Neuron (in vitro differentiated cells): ENCODE measurements at regions not wholly inside any gene's neighbourhood (a gene's known extent, or its start where the extent isn't known, plus 50 kb on each side); places are given as distances from the start of the nearest gene placed in this dataset.

Experiments
- H2AFZ ChIP-seq: one replicate; pipeline ENCODE4 v1.6.1; 2013; ENCODE audit warnings: low read depth, mild to moderate bottlenecking, inconsistent platforms, low read length, moderate library complexity
- H3K27me3 ChIP-seq: one replicate; pipeline ENCODE4 v1.6.1; 2013; ENCODE audit warnings: low read length; ENCODE audit not compliant: insufficient read depth
- H3K36me3 ChIP-seq: one replicate; pipeline ENCODE4 v1.6.1; 2013; ENCODE audit warnings: low read length; ENCODE audit not compliant: insufficient read depth
- H3K4me1 ChIP-seq: one replicate; pipeline ENCODE4 v1.6.1; 2013; ENCODE audit warnings: low read length; ENCODE audit not compliant: insufficient read depth
- H3K4me3 ChIP-seq: 2 replicates; pipeline ENCODE4 v1.5.1; 2013; ENCODE audit warnings: mild to moderate bottlenecking, low read length, moderate library complexity
- H3K9me3 ChIP-seq: one replicate; pipeline ENCODE4 v1.6.1; 2013; ENCODE audit warnings: low read length

DNA sequence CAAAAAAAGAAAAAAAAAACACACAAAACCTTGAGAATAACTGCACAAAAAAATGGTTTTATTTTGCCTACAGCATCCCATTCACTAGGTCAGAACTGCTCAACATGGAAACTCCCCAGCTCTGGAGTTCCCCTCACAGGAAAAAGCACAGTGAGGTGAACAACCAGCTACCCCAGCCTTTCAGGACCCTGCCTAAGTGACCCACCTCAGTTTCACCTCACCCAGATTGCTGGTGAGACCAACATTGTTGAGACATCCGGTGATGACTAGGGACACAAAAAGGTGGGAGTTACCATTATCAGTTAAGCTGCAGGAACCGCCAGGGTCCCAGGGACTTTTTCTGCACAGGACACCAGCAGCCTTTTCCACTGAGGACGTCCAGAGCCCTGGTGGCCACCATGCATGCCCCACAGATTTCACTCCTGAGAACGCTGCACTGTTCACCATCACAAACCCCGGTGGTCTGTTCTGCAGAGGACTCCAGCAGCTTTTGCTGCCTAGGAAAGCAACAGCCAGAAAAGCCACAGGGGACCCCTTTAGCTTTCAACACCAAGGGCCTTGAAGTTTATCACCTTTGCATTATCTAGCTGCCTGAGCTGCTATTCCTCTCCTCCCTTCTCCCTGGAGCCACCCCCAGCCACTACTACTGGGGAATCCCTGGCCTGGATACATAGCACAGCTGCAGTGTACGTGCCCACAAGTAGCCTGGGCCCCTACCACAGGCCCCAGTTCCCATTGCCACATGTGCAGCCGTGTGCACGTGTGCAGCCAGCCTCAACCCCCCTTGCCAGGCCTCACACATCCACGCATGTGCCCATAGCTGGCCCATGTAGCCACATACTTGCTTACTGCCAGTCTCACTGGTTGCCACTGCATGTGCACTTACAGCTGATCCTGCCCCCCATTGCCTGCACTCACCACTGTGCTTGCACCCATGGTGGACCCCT is 62.5 kb upstream of the FAR2 start:
- no peaks in the 10 kb centered on the region for H3K27me3 ChIP-seq
- no peaks in the 10 kb centered on the region for H3K9me3 ChIP-seq
- no peak overlapping the region for H3K4me3 ChIP-seq
- no peaks in the 10 kb centered on the region for H3K36me3 ChIP-seq
- H3K4me1 ChIP-seq = no peaks in the 10 kb centered on the region
- H2AFZ ChIP-seq = no peak overlapping the region

DNA sequence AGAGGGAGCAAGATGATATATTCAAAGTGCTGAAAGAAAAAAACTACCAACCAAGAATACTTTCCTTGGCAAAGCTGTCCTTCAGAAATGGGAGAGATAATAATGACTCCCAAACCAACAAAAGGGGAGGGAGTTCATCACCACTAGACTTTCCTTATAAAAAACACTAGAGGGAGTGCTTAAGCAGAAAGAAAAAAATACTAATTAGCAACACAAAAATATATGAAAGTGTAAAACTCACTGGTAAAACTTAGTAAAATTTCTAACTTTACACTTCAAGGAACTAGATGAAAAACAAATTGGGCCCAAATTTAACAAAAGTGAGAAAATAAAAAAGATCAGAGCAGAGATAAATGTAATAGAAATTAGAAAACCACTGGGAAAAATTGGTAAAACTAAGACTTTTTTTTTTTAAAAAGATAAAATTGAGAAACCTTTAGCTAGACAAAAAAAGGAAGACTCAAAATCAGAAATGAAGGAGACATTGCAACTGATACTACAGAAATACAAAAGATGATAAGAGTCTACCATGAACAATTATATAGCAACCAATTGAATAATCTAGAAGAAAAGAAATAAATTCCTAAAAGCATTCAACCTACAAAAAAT is 60.4 kb upstream of the FAR2 start:
- no peaks in the 10 kb centered on the region for H3K4me1 ChIP-seq
- no peaks in the 10 kb centered on the region for H3K9me3 ChIP-seq
- no peak overlapping the region for H2AFZ ChIP-seq
- H3K36me3 ChIP-seq = no peaks in the 10 kb centered on the region
- no peak overlapping the region for H3K4me3 ChIP-seq
- H3K27me3 ChIP-seq = no peaks in the 10 kb centered on the region
